Fibroblast of upper back skin (primary cell): ENCODE measurements at regions not wholly inside any gene's neighbourhood (a gene's known extent, or its start where the extent isn't known, plus 50 kb on each side); places are given as distances from the start of the nearest gene placed in this dataset.

Experiments
- DNase-seq: peaks from one replicate; pipeline ENCODE4 v3.0.0-alpha.2; 2013

DNA sequence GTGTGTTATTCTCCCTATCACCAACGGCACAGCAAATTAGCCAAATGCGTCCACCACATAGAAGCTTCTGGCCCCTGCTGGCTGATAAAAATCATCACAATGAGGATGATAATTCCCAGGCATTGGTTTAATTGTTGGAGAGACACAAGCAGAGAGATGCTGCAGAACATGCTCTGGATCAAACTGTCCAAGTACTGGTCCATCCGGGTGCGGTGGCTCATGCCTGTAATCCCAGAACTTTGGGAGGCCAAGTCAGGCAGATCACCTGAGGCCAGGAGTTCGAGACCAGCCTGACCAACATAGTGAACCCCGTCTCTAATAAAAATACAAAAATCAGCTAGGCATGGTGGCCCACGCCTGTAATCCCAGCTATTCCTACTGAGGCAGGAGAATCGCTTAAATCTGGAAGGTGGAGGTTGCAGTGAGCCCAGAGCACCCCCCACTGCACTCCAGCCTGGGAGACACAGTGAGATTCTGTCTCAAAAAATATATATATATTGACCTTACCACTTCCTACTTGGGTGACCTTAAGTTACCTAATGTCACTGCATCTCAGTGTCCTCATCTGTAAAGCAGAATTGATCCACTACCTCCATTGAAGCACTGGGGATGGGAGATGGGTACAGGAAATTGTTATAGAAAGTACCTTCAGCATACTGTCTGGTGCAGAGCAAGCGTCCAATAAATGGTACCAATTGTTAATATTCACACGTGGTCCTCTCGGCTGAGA lies 83.7 kb upstream of the EGLN3 start:
- DNase-seq: no peak

GRCh38 chr14:34032720-34033119 lies 81.8 kb upstream of the EGLN3 start:
- DNase-seq: no peak

- DNase-seq: peak; percentile 62
Measured at GRCh38 chr14:34030864-34031263, 80.0 kb upstream of the EGLN3 start.

DNA sequence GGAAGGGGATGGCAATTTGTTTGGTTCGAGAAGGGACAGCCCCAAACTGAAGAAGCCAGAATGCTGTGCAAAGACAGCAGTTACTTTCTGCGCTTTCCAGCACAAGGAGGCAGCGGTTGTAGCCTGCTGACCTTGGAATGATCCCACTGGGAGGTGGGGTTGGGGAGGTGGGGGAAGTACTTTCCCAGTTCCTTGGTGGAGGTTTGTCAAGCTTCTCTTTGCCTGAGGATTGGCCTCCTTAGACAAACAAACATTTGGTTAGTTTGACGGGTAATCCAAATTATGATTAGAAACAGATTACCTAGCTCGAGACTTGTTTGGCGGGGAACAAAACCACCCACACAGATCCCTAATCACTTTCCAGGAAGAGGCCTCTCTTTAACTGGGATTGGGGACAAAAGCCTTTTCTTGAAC lies 79.1 kb upstream of the EGLN3 start:
- peak; percentile 47 for DNase-seq

DNA sequence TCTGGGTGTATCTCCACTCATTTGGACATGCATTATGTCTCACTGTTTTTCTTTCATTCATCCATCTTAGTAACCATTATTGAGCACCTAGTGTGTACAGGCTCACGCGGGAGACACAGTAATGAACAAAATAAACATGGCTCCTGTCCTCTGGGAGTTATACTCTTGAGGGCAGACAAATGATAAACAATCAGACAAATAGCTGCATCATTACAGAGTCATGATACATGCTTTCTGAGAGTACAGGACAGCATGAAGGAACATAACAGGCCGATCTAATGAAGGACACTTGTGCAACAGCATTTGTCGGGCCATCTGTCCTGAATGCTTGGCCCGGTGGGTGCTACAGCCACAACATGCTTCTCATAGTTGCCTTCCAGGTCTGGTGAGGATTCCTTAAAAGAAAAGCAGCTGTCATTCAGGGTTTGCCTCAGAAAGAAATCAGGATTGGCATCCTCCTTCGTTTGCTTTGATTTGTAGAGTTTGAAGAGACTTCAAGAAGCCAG lies 77.2 kb upstream of the EGLN3 start:
- DNase-seq: no peak

GRCh38 chr14:34027130-34027989 lies 76.5 kb upstream of the EGLN3 start:
- no peak for DNase-seq

- DNase-seq: no peak
Measured at GRCh38 chr14:34025325-34026017, 74.6 kb upstream of the EGLN3 start.

DNA sequence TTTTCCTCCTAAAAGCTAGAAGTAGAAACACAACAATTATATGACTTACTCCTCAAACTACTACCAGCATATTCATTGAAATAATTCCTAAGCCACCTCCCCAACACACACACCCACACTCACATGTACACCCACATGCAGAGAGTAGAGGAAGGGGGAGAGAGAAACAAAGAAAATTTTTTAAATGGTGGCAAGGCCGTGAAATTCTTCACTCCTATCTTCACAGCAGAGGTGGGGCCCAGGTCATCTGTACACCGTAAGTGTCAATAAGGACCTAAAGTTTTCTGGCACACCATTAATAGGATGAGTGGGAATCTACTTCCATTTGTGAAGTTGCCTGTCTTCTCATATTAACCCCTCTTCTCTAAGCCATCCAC lies 73.9 kb upstream of the EGLN3 start:
- no peak for DNase-seq

DNA sequence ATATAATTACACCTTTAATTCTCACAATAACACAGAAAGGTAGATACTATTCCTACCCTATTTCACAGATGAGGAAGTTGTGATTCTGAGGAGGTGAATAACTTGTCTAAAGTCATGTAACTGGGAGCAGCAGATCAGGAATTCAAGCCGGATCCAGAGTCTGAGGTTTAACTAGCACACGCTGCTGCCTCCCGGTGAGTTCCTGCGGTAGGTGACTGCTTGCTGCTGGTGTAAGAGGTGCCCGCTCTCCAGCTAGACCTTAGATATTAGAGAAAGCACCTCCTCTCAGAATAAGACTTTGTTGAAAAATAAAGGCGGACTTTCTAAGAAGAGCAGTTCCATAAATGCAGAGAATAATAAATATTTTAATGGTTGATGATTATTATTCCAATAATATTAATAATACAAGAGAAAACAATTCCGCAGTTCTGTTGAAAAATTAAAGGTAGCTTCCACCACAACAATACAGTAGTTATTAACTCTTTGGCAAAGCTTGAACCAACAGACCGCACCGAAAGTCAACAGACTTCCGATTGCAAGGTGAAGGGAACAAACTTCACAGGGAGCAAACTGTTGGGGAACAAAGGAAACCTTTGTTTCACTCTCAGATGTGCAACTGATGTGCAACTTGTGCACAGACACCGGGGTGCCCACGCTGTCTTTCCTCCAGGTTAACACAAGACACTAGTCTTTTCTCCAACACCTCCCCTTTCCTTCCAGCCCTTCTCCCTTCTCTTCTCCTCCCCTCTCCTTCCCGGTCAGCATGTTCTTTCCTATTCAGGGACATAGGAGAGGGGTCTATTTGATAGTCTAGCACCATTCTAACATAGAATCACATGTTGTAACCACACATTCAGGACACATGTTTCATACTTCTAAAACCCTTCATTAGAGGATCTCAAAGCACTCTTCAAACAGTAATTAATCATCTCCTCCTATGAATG lies 73.2 kb upstream of the EGLN3 start:
- no peak for DNase-seq

GRCh38 chr14:34021096-34021495 lies 70.2 kb upstream of the EGLN3 start:
- DNase-seq: no peak

DNA sequence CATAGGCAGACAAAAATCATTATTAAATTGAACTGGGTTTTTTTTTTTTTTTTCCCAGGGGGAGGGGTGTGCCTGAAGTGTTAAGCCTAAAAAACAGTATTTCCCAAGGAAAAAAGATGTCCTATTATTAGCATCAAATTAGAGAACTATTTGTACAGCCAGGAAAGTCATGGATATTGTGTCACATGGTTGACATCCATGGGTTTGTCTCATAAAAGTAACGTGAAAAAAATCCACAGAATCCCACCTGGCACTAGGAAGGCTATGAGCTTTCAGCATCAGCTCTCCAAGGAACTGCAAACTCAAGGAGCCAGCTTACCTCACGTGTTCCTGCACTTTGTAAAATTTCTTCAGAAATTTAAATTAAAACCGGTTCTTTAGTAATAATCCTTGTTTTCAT lies 69.1 kb upstream of the EGLN3 start:
- no peak for DNase-seq

- DNase-seq: peak; percentile 20
Measured at GRCh38 chr14:34018564-34019244, 67.8 kb upstream of the EGLN3 start.

GRCh38 chr14:34018125-34018524 lies 67.3 kb upstream of the EGLN3 start:
- no peak for DNase-seq

- DNase-seq: no peak
Measured at GRCh38 chr14:34015383-34015782, 64.5 kb upstream of the EGLN3 start.

GRCh38 chr14:34014936-34015335 lies 64.1 kb upstream of the EGLN3 start:
- no peak for DNase-seq

GRCh38 chr14:34013721-34014060 lies 62.8 kb upstream of the EGLN3 start:
- no peak for DNase-seq

DNA sequence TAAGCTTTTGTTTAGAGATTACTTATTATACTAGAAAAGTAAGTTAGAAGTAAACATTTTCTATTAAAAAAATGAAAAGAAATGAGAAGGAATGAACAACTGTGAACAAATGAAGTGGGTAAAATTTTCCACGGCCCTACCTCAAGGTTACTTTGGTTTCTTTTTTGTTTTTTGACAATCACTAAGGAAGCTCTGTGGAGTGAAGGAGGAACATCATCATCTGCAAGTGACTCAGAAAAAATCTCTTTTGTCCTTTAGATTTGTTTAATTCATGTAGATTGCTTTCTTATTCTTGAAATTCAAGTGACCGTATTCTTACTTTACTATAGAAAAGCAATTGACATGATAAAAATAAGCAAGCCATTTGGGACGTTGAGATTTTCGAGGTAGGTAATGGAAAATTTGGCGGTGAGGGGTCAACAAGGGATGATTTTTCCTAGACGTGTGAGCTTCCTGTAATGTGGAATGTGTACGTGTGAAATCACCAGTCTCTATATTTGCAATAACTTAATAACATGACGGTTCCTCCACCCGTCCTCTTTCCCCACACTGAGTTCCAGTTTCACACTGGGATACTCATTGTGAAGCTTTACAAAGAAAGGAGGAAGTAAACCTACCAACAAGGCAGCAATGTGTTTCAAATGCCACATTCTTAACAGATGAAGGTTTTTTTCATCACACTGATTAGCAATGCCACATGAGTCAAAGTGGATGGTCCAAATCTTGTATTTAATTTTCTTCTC lies 62.3 kb upstream of the EGLN3 start:
- DNase-seq: no peak

DNA sequence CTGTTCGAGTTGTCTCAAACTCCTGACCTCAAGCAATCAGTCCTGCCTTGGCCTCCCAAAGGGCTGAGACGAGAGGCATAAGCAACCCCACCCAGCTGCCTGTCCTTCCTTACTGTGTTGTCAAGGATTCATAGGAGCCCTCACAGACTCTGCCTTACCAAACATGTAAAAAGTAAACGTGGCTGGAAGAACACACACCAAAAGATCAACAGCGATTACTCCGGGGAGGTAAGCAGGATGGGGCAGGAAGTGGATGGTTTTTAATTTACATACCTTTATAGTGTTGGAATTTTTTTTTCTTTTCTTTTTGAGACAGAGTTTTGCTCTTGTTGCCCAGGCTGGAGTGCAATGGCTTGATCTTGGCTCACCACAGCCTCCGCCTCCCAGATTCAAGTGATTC lies 61.5 kb upstream of the EGLN3 start:
- DNase-seq: no peak

DNA sequence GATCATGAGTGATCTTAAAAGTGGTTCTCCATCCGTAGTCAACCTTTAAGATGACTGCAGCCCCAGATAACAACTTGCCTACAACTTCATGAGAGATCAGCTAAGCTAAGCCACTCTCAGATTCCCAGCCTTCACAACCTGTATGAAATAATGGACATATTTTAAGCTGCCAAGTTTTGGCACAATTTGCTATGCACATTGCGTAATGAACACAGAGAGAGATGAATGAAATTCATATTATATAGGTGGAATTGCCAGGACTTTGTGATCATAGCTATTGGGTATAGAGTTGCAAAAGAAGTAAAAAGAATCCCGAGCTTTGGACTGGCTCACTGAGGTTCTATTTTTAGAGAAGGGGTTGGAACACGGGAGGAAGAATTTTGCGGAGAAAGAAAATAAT lies 59.1 kb upstream of the EGLN3 start:
- DNase-seq: no peak

DNA sequence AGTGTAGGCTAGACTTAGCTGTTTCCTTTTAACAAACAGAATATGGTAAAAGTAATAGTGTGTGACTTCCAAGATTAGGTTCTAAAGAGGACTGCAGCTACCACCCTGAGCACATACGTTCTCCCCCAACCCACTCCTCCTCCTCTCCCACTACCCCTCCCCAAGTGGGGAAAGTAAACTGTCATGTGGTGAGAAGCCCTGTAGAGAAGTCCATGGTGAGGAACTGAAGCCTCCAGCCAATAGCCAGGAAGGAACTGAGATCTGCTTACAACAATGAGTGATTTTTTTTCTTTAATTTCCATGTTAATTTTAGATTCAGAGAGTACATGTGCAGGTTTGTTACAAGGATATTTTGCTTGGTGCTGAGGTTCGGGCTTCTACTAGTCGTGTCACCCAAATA lies 57.0 kb upstream of the EGLN3 start:
- DNase-seq: no peak

DNA sequence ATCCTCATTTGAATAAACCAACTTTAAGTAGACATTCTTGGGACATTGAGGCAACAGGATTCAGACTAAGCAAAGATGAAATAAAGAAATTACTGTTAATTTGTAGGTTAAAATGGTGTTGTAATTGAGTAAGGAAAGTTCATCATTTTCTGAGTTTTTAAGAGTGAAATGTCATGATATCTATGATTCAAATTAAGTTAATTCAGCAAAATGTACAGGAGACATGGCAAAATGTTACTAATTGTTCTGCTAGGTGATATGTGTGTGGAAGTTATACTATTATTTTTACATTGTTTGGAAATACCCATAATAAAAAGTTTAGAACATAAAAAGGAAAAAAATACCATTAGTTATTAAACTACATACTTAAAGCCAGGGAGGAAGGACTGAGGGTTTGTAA lies 55.0 kb upstream of the EGLN3 start:
- no peak for DNase-seq
